HUES48 (cell line): ENCODE measurements at regions not wholly inside any gene's neighbourhood (a gene's known extent, or its start where the extent isn't known, plus 50 kb on each side); places are given as distances from the start of the nearest gene placed in this dataset.
"Not testable (repeated sequence)": the region's sequence is repeated elsewhere in the genome, so short reads cannot be mapped to it uniquely, and the experiment has no call there.

Experiments used
- H3K27ac ChIP-seq: one replicate; pipeline ENCODE4 v1.7.0; 2013; ENCODE audit warnings: low read depth, low read length, inconsistent platforms
- H3K27me3 ChIP-seq: 2 replicates; pipeline ENCODE4 v1.6.1; 2013; ENCODE audit warnings: mild to moderate bottlenecking, low read length; ENCODE audit not compliant: control insufficient read depth, insufficient read depth
- H3K36me3 ChIP-seq: 2 replicates; pipeline ENCODE4 v1.6.1; 2013; ENCODE audit warnings: low read length; ENCODE audit not compliant: control insufficient read depth, insufficient read depth
- H3K4me1 ChIP-seq: 2 replicates; pipeline ENCODE4 v1.6.1; 2013; ENCODE audit warnings: mild to moderate bottlenecking, low read length; ENCODE audit not compliant: control insufficient read depth, insufficient read depth
- H3K4me3 ChIP-seq: 2 replicates; pipeline ENCODE4 v1.5.1; 2013; ENCODE audit warnings: mild to moderate bottlenecking, low read depth, low read length
- H3K9ac ChIP-seq: 2 replicates; pipeline ENCODE4 v1.6.1; 2013; ENCODE audit warnings: mild to moderate bottlenecking, low read depth, low read length, moderate library complexity
- H3K9me3 ChIP-seq: 2 replicates; pipeline ENCODE4 v1.6.1; 2013; ENCODE audit warnings: low read length; ENCODE audit not compliant: control insufficient read depth, insufficient read depth

DNA sequence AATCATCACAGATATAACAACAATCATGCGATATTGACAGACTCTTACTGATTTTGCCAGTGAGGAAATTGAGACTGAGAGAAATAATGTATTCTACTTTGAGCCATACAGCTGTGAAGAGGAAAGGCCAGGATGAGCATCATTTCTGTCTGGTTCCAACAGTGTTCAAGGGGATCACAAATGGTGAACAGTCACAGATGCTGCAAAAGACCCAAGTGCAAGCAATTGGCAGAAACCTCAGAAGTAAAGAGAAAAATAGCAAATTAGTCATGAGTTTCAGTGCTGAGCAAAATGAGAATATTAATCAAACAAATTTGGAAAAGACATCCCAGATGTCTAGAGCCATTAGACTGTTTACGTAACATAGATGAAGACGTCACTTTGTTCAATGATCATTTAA lies 114.1 kb downstream of the RAB38 start:
- Histone ChIP-seq H3K27me3 (no peaks in the 10 kb centered on the region), H3K9me3 (no peaks in the 10 kb centered on the region), H3K4me1 (no peaks in the 10 kb centered on the region), H3K36me3 (no peaks in the 10 kb centered on the region), H3K4me3 (no peak overlapping the region), H3K9ac (no peak overlapping the region), H3K27ac (no peak overlapping the region)

DNA sequence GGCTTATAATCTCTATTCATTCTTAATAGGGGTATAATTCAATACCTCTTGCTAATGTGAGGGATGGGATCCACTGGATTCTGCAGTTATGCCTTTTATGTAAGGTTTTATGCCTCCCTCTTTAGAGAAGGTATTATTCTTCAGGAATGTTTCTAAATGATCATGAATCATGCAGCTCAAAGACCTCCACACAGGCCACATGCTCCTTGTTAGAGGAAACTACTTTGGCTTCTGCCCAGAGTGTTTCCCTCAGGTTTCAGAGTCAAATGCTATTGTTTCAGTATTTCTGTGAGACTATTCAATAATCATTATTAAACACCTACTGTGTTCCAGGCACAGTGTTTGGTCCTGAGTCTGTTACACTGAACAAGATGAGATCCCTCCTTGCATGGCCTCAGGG lies 115.9 kb downstream of the RAB38 start:
- H3K27ac ChIP-seq: no peak overlapping the region
- H3K9ac ChIP-seq: no peak overlapping the region
- H3K4me1 ChIP-seq: no peaks in the 10 kb centered on the region
- H3K27me3 ChIP-seq: no peaks in the 10 kb centered on the region
- no peak overlapping the region for H3K4me3 ChIP-seq
- no peaks in the 10 kb centered on the region for H3K36me3 ChIP-seq
- H3K9me3 ChIP-seq: no peaks in the 10 kb centered on the region

DNA sequence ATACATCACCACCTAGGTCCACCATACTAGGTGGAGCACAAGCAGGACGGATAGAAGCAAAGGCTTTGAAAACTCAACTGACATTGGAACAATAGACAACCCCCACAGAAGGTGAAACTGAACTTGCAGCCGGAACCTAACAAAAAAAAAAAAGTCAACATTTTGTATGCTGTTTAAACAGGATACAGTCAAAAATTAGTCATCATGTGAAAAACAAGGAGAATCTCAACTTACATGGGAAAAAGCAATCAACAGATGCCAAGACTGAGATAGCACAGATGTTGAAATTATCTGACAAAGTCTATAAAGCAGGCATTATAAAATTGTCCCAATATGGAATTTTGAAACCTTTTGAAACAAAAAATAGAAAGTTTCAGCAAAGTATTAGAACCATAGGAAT lies 123.8 kb downstream of the RAB38 start:
- Histone ChIP-seq H3K27ac (no peak overlapping the region), H3K4me1 (no peaks in the 10 kb centered on the region), H3K27me3 (no peaks in the 10 kb centered on the region), H3K9ac (no peak overlapping the region), H3K36me3 (no peaks in the 10 kb centered on the region), H3K4me3 (no peak overlapping the region), H3K9me3 (no peaks in the 10 kb centered on the region)

GRCh38 chr11:88050247-88050646 lies 125.0 kb downstream of the RAB38 start:
- Histone ChIP-seq H3K4me3 (no peak overlapping the region), H3K36me3 (no peaks in the 10 kb centered on the region), H3K4me1 (no peaks in the 10 kb centered on the region), H3K27me3 (no peaks in the 10 kb centered on the region), H3K9ac (no peak overlapping the region), H3K9me3 (no peaks in the 10 kb centered on the region), H3K27ac (no peak overlapping the region)

DNA sequence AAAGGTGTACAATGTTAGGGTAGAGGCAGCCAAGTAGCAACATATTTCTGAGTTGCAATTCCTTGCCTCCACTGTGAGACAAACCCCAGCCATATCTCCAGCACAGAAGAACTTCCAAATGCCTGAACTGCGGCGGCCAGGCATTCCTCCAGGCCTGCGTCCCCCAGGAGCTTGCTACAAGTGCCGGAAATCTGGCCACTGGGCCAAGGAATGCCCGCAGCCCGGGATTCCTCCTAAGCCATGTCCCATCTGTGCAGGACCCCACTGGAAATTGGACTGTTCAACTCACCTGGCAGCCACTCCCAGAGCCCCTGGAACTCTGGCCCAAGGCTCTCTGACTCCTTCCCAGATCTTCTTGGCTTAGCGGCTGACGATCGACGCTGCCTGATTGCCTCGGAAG lies 130.0 kb downstream of the RAB38 start:
- H3K27me3 ChIP-seq, H3K27ac ChIP-seq, H3K9ac ChIP-seq, H3K9me3 ChIP-seq, H3K4me3 ChIP-seq, H3K36me3 ChIP-seq: not testable (repeated sequence)
- peaks cover 12% of the 10 kb centered on the region for H3K4me1 ChIP-seq

DNA sequence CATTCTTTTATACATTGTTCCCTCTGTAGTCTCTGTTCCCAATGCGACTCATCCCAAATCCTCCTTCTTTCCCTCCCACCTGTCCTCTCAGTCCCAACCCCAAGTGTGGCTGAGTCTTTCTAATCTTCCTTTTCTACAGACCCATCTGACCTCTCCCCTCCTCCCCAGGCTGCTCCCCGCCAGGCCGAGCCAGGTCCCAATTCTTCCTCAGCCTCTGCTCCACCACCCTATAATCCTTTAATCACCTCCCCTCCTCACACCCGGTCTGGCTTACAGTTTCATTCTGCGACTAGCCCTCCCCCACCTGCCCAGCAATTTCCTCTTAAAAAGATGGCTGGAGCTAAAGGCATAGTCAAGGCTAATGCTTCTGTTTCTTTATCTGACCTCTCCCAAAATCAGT lies 130.6 kb downstream of the RAB38 start:
- not testable (repeated sequence) for H3K27me3 ChIP-seq, H3K9me3 ChIP-seq, H3K36me3 ChIP-seq, H3K4me3 ChIP-seq, H3K9ac ChIP-seq, H3K27ac ChIP-seq
- H3K4me1 ChIP-seq: peaks cover 16% of the 10 kb centered on the region

DNA sequence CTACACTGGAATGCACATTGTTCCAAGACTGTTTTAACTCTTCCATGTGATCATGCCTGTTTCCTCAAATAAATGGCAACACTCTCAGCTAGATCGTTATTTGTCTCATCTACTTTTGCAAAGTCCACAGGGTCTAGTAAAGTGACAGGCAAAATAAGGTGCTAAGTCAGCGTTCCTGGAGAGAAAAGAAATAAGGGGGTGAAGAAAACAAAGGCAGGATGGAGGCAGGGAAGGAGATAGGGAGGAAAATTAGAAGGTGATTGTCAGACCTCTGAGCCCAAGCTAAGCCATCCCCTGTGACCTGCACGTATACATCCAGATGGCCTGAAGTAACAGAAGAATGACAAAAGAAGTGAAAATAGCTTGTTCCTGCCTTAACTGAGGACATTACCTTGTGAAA lies 132.1 kb downstream of the RAB38 start:
- no peaks in the 10 kb centered on the region for H3K9me3 ChIP-seq
- H3K36me3 ChIP-seq: no peaks in the 10 kb centered on the region
- peak overlapping the region; percentile 87 for H3K27ac ChIP-seq
- H3K27me3 ChIP-seq: no peaks in the 10 kb centered on the region
- no peak overlapping the region for H3K4me3 ChIP-seq
- peaks cover 18% of the 10 kb centered on the region for H3K4me1 ChIP-seq
- no peak overlapping the region for H3K9ac ChIP-seq

GRCh38 chr11:88042647-88043046 lies 132.6 kb downstream of the RAB38 start:
- Histone ChIP-seq H3K36me3 (no peaks in the 10 kb centered on the region), H3K27me3 (no peaks in the 10 kb centered on the region), H3K9me3 (no peaks in the 10 kb centered on the region), H3K4me1 (peaks cover 18% of the 10 kb centered on the region), H3K27ac (peak overlapping the region; percentile 87), H3K4me3 (no peak overlapping the region), H3K9ac (no peak overlapping the region)

DNA sequence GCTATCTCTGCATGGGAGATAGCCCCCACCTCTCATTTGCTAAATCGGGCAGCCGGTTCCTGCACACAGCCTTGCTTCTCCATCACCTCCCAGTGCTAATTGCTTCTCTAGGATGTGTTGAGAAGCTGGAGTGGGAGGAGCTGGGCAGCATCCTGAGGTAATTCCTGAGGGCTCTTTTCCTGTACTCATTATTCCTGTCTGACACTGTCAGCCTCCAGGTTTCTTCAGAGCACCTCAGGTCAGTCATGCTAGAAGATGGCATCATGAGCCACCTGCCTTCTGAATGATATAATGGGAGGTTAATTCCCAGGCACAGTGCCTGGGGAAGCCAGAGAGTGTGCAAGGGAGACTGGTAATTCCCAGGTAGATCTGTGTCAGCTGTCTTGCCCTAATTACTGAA lies 133.0 kb downstream of the RAB38 start:
- Histone ChIP-seq H3K27me3 (no peaks in the 10 kb centered on the region), H3K4me3 (no peak overlapping the region), H3K9me3 (no peaks in the 10 kb centered on the region), H3K4me1 (peaks cover 18% of the 10 kb centered on the region), H3K9ac (no peak overlapping the region), H3K36me3 (no peaks in the 10 kb centered on the region), H3K27ac (peak overlapping the region; percentile 87)

DNA sequence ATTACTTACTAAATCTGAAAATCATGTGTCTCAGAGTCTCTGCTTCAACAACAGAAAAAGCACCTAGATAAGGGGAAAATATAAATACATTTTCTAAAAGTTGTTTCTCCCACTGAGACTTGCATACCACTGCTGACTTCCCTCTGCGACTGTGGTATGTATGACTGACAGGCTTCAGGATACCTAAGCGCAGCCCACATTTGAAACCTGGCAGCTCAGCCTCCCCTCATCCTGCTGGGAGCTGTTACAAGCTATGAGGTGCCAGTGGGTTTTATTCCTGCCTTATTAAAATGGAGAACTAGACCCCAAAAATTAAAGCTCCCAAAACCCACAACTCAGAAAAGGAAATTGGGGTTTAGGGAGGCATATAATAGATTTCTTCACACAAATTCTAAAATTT lies 133.6 kb downstream of the RAB38 start:
- H3K4me3 ChIP-seq: no peak overlapping the region
- no peak overlapping the region for H3K9ac ChIP-seq
- H3K4me1 ChIP-seq: peaks cover 18% of the 10 kb centered on the region
- no peaks in the 10 kb centered on the region for H3K36me3 ChIP-seq
- H3K9me3 ChIP-seq: no peaks in the 10 kb centered on the region
- no peaks in the 10 kb centered on the region for H3K27me3 ChIP-seq
- H3K27ac ChIP-seq: peak overlapping the region; percentile 18

- H3K36me3 ChIP-seq: no peaks in the 10 kb centered on the region
- H3K27me3 ChIP-seq: no peaks in the 10 kb centered on the region
- H3K27ac ChIP-seq: no peak overlapping the region
- peaks cover 18% of the 10 kb centered on the region for H3K4me1 ChIP-seq
- no peak overlapping the region for H3K9ac ChIP-seq
- H3K9me3 ChIP-seq: no peaks in the 10 kb centered on the region
- no peak overlapping the region for H3K4me3 ChIP-seq
Measured at GRCh38 chr11:88040148-88040496, 135.1 kb downstream of the RAB38 start.

GRCh38 chr11:88039476-88040147 lies 135.6 kb downstream of the RAB38 start:
- Histone ChIP-seq H3K4me1 (peaks cover 18% of the 10 kb centered on the region), H3K36me3 (no peaks in the 10 kb centered on the region), H3K9ac (no peak overlapping the region), H3K9me3 (no peaks in the 10 kb centered on the region), H3K27me3 (no peaks in the 10 kb centered on the region), H3K4me3 (no peak overlapping the region), H3K27ac (peak overlapping the region; percentile 42)
